ENCODE measurements at regions not wholly inside any gene's neighbourhood (a gene's known extent, or its start where the extent isn't known, plus 50 kb on each side); places are given as distances from the start of the nearest gene placed in this dataset.

- TF ChIP-seq, protein P1, sequence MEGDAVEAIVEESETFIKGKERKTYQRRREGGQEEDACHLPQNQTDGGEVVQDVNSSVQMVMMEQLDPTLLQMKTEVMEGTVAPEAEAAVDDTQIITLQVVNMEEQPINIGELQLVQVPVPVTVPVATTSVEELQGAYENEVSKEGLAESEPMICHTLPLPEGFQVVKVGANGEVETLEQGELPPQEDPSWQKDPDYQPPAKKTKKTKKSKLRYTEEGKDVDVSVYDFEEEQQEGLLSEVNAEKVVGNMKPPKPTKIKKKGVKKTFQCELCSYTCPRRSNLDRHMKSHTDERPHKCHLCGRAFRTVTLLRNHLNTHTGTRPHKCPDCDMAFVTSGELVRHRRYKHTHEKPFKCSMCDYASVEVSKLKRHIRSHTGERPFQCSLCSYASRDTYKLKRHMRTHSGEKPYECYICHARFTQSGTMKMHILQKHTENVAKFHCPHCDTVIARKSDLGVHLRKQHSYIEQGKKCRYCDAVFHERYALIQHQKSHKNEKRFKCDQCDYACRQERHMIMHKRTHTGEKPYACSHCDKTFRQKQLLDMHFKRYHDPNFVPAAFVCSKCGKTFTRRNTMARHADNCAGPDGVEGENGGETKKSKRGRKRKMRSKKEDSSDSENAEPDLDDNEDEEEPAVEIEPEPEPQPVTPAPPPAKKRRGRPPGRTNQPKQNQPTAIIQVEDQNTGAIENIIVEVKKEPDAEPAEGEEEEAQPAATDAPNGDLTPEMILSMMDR (IDR thresholded peaks at IDR 0.05; ENCODE audit: low read depth, low read length) = no peak
- POLR2A ChIA-PET = no interaction called here
- Histone ChIP-seq H3K27me3 (ENCODE audit: control insufficient read depth, insufficient read depth, low read length) (no peaks in the 10 kb centered on the region), H3K9me3 (ENCODE audit: control insufficient read depth, insufficient read depth, low read length) (peaks cover 8% of the 10 kb centered on the region; the same call in 1 of the 2 replicates), H3K27ac (ENCODE audit: low read depth, low read length) (no peak overlapping the region), H3K4me3 (ENCODE audit: low read depth, low read length) (no peak overlapping the region)
- CTCF ChIA-PET = no interaction called here
- no peak for DNase-seq (ENCODE audit: low read depth, low spot score)
These were observed 286.3 kb upstream of the SEL1L start for GRCh38 chr14:81819910-81820309.

DNA sequence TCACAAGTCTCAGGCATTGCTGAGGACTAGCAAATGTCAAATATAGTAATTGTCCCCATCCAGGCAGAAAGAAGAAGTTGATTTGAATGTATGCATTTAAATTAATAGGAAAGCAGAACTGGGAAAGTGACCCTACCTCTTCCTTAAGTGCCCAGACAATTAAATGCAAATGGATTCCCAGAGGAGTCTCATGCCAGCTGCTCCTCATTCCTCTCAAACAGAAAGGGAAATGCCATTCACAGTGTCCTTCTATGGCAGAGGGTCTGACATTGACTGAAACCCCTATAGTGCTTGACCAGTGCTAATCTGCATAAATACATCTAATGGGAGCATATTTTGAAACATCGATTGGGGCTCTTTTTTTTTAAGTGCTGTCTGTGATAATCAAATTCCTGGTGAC is 292.4 kb upstream of the SEL1L start:
- no peak for DNase-seq (ENCODE audit: low read depth, low spot score)
- ChIA-PET CTCF (no interaction called here), POLR2A (no interaction called here)
- TF ChIP-seq, protein P1 (IDR thresholded peaks at IDR 0.05; ENCODE audit: low read depth, low read length) = no peak
- Histone ChIP-seq H3K27ac (ENCODE audit: low read depth, low read length) (no peak overlapping the region), H3K9me3 (ENCODE audit: control insufficient read depth, insufficient read depth, low read length) (peaks cover 15% of the 10 kb centered on the region), H3K27me3 (ENCODE audit: control insufficient read depth, insufficient read depth, low read length) (no peaks in the 10 kb centered on the region), H3K4me3 (ENCODE audit: low read depth, low read length) (no peak overlapping the region)

GRCh38 chr14:81829447-81829846 is 295.8 kb upstream of the SEL1L start:
- POLR2A ChIA-PET = no interaction called here

GRCh38 chr14:81831128-81831820 is 297.6 kb upstream of the SEL1L start:
- Histone ChIP-seq H3K4me3 (ENCODE audit: low read depth, low read length) (no peak overlapping the region), H3K27me3 (ENCODE audit: control insufficient read depth, insufficient read depth, low read length) (no peaks in the 10 kb centered on the region), H3K27ac (ENCODE audit: low read depth, low read length) (no peak overlapping the region), H3K9me3 (ENCODE audit: control insufficient read depth, insufficient read depth, low read length) (peaks cover 22% of the 10 kb centered on the region)
- CTCF ChIA-PET = no interaction called here
- DNase-seq (ENCODE audit: low read depth, low spot score) = no peak
- POLR2A ChIA-PET = no interaction called here
- TF ChIP-seq, protein P1 (IDR thresholded peaks at IDR 0.05; ENCODE audit: low read depth, low read length) = no peak

More at GRCh38 chr14:81829447-81829846, 295.8 kb upstream of the SEL1L start:
- Histone ChIP-seq H3K9me3 (ENCODE audit: control insufficient read depth, insufficient read depth, low read length) (peaks cover 19% of the 10 kb centered on the region), H3K27ac (ENCODE audit: low read depth, low read length) (no peak overlapping the region), H3K4me3 (ENCODE audit: low read depth, low read length) (no peak overlapping the region), H3K27me3 (ENCODE audit: control insufficient read depth, insufficient read depth, low read length) (no peaks in the 10 kb centered on the region)
- CTCF ChIA-PET = no interaction called here
- no peak for DNase-seq (ENCODE audit: low read depth, low spot score)
- TF ChIP-seq, protein P1 (IDR thresholded peaks at IDR 0.05; ENCODE audit: low read depth, low read length) = no peak

DNA sequence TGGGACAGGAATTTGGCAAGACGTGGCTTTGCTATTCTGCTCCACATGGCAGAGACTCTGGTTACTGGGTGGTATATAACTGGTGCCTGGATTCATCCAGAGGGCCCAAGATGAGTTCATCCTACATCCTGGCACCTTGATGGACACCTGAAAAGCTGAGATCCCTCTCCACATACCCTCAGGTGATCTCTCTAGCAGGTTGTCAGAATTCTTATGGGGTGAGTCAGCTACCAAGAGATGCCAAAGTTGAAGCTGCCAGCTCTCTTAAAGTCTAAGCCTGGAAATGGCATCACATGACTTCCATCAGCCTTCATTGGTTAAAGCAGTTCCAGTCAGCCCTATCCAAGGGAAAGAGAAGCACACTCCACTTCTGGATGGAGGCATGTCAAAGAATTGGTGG is 300.7 kb upstream of the SEL1L start:
- CTCF ChIA-PET = no interaction called here

More for the DNA sequence above, 300.7 kb upstream of the SEL1L start:
- no peaks in the 10 kb centered on the region for H3K27me3 ChIP-seq (ENCODE audit: control insufficient read depth, insufficient read depth, low read length)
- POLR2A ChIA-PET = no interaction called here
- H3K4me3 ChIP-seq (ENCODE audit: low read depth, low read length) = no peak overlapping the region
- DNase-seq (ENCODE audit: low read depth, low spot score) = no peak
- no peak overlapping the region for H3K27ac ChIP-seq (ENCODE audit: low read depth, low read length)
- H3K9me3 ChIP-seq (ENCODE audit: control insufficient read depth, insufficient read depth, low read length) = peaks cover 24% of the 10 kb centered on the region
- TF ChIP-seq, protein P1 (IDR thresholded peaks at IDR 0.05; ENCODE audit: low read depth, low read length) = no peak
